ENCODE measurements at regions not wholly inside any gene's neighbourhood (a gene's known extent, or its start where the extent isn't known, plus 50 kb on each side); places are given as distances from the start of the nearest gene placed in this dataset.
"Not testable (repeated sequence)": the region's sequence is repeated elsewhere in the genome, so short reads cannot be mapped to it uniquely, and the experiment has no call there.

GRCh38 chr7:27000496-27000895 is 95.3 kb downstream of the HOXA1 start:
- Histone ChIP-seq H3K27me3 (no peaks in the 10 kb centered on the region), H3K9me3 (no peaks in the 10 kb centered on the region), H3K4me3 (no peak overlapping the region), H3K36me3 (no peaks in the 10 kb centered on the region), H3K4me1 (no peaks in the 10 kb centered on the region), H3K27ac (no peak overlapping the region)
- intact Hi-C loops (cut with DNase I; ENCODE audit: low total_unique reads) = no loop called here
- DNase-seq = no peak
- TF ChIP-seq POLR2A (IDR thresholded peaks at IDR 0.05) (no peak), CTCF (IDR thresholded peaks at IDR 0.05) (no peak)

- H3K36me3 ChIP-seq; H3K27me3 ChIP-seq; H3K9me3 ChIP-seq; H3K4me3 ChIP-seq; DNase-seq; intact Hi-C loops (cut with DNase I; ENCODE audit: low total_unique reads); H3K27ac ChIP-seq; H3K4me1 ChIP-seq: not testable (repeated sequence)
Observed at GRCh38 chr7:26998284-26998683, 97.5 kb downstream of the HOXA1 start.

GRCh38 chr7:26995666-26996065 is 100.1 kb downstream of the HOXA1 start:
- Histone ChIP-seq H3K27ac (no peak overlapping the region), H3K4me1 (no peaks in the 10 kb centered on the region), H3K27me3 (no peaks in the 10 kb centered on the region), H3K36me3 (no peaks in the 10 kb centered on the region), H3K9me3 (no peaks in the 10 kb centered on the region), H3K4me3 (no peak overlapping the region)
- no peak for TF ChIP-seq CTCF (IDR thresholded peaks at IDR 0.05)
- TF ChIP-seq POLR2A (IDR thresholded peaks at IDR 0.05) = no peak
- no peak for DNase-seq
- intact Hi-C loops (cut with DNase I; ENCODE audit: low total_unique reads) = no loop called here

- no peaks in the 10 kb centered on the region for H3K36me3 ChIP-seq
- no peak for TF ChIP-seq POLR2A (IDR thresholded peaks at IDR 0.05)
- no peak for TF ChIP-seq CTCF (IDR thresholded peaks at IDR 0.05)
- H3K4me3 ChIP-seq = no peak overlapping the region
- H3K27me3 ChIP-seq = no peaks in the 10 kb centered on the region
- intact Hi-C loops (cut with DNase I; ENCODE audit: low total_unique reads) = no loop called here
- H3K4me1 ChIP-seq = no peaks in the 10 kb centered on the region
- H3K9me3 ChIP-seq = no peaks in the 10 kb centered on the region
- DNase-seq = no peak
- H3K27ac ChIP-seq = no peak overlapping the region
Observed at GRCh38 chr7:26993816-26994810, 101.7 kb downstream of the HOXA1 start.

- DNase-seq = no peak
- Histone ChIP-seq H3K27ac (no peak overlapping the region), H3K4me3 (no peak overlapping the region), H3K36me3 (no peaks in the 10 kb centered on the region), H3K4me1 (no peaks in the 10 kb centered on the region), H3K27me3 (no peaks in the 10 kb centered on the region), H3K9me3 (no peaks in the 10 kb centered on the region)
- intact Hi-C loops (cut with DNase I; ENCODE audit: low total_unique reads) = no loop called here
- TF ChIP-seq CTCF (IDR thresholded peaks at IDR 0.05) (no peak), POLR2A (IDR thresholded peaks at IDR 0.05) (no peak)
Observed at GRCh38 chr7:26992670-26993069, 103.1 kb downstream of the HOXA1 start.

Measured in uterus (tissue), 3 donors.